ENCODE measurements at regions not wholly inside any gene's neighbourhood (a gene's known extent, or its start where the extent isn't known, plus 50 kb on each side); places are given as distances from the start of the nearest gene placed in this dataset.
"Not testable (repeated sequence)": the region's sequence is repeated elsewhere in the genome, so short reads cannot be mapped to it uniquely, and the experiment has no call there.

DNA sequence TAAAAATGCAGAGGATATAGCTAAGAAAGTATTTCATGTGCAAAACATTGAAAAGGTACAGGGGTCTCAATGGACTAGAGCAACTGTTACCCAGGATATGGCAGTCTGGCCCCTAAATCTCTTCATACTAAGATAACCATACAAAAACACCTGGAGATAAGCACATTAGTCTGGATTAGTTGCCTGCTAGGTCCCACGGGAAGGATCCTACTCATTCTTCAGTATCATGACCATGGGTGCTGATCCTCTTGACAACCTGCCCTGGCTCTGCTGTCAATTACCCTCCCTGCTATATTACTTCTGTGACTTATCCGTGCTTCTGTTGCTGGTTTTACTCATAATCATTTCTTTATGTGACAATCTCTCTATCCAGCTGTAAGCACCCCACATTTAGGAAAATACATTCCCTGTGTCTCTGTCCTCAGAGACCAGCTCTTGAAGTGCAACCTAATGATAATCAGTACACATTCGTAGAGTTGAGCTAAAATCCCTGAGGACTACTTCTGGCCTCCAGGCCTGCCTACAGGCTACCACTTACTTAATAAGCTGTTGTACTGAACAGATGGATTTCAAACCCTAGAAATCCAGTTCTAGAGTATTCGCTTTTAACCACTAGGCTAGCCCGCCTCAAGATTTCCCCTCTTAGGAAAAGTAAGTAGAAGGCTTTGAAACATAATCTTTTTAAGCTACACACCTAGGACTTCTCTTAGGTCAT, 190.5 kb upstream of the OR13F1 start:
- TF ChIP-seq, protein P1, sequence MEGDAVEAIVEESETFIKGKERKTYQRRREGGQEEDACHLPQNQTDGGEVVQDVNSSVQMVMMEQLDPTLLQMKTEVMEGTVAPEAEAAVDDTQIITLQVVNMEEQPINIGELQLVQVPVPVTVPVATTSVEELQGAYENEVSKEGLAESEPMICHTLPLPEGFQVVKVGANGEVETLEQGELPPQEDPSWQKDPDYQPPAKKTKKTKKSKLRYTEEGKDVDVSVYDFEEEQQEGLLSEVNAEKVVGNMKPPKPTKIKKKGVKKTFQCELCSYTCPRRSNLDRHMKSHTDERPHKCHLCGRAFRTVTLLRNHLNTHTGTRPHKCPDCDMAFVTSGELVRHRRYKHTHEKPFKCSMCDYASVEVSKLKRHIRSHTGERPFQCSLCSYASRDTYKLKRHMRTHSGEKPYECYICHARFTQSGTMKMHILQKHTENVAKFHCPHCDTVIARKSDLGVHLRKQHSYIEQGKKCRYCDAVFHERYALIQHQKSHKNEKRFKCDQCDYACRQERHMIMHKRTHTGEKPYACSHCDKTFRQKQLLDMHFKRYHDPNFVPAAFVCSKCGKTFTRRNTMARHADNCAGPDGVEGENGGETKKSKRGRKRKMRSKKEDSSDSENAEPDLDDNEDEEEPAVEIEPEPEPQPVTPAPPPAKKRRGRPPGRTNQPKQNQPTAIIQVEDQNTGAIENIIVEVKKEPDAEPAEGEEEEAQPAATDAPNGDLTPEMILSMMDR (IDR thresholded peaks at IDR 0.05; ENCODE audit: control insufficient read depth, extremely low read depth, insufficient read depth), result no peak
- DNase-seq (ENCODE audit: low read depth), result no peak
- H3K4me3 ChIP-seq (ENCODE audit: low read depth, low read length), result no peak overlapping the region

DNA sequence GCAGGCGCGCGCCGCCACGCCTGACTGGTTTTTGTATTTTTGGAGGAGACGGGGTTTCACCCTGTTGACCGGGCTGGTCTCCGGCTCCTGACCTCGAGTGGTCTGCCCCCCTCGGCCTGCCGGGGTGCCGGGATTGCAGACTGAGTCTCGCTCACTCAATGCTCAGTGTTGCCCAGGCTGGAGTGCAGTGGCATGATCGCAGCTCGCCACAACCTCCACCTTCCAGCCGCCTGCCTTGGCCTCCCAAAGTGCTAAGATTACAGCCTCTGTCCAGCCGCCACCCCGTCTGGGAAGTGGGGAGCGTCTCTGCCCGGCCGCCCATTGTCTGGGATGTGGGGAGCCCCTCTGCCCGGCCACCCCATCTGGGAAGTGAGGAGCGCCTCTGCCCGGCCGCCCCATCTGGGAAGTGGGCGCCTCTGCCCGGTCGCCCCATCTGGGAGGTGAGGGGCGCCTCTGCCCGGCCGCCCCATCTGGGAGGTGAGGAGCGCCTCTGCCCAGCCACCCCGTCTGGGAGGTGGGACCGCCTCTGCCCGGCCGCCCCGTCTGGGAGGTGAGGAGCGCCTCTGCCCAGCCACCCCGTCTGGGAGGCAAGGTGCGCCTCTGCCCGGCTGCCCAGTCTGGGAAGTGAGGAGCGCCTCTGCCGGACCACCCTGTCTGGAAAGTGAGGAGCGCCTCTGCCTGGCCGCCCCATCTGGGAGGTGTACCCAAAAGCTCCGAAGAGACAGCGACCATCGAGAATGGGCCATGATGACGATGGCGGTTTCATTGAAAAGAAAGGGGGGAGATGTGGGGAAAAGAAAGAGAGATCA, 187.7 kb upstream of the OR13F1 start:
- H3K4me3 ChIP-seq (ENCODE audit: low read depth, low read length); DNase-seq (ENCODE audit: low read depth): not testable (repeated sequence)

DNA sequence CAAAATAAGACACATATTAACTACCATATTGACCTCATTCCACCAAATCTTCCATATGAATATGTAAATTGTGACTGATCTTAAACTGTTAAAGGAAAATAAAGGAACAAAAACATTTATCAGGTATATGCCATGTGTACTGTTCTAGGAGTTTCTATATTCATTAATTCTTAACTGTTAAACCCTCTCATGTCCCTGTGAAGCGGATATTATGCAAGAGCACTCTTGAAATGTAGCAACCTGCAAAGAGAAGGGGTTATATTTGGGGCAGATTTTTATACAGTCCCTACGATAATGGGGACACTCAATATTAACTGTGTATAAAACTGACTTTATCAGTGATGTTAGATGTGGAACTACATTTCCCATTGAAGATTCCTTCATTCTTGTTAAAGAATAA, 184.9 kb upstream of the OR13F1 start:
- DNase-seq (ENCODE audit: low read depth), result no peak
- H3K4me3 ChIP-seq (ENCODE audit: low read depth, low read length), result no peak overlapping the region
- TF ChIP-seq, protein P1 (IDR thresholded peaks at IDR 0.05; ENCODE audit: control insufficient read depth, extremely low read depth, insufficient read depth), result no peak

DNA sequence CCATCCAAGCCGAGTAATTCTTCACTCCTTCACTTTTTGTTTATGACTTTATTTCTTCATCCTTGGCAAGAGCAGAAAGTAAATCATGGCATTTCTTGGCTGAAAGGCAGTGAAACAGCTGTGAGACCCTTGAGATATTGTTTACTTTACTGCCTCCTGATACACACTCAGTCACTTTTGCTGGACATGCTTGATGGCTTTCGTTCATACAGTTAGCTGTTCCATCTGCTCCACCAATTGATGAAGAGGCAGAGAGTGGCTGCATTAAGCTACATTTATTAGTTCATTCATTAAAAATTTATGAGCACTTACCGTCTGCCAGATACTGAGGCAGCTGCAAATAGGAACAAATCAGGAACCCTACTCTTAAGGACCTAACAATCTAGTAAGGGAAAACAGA, 184.4 kb upstream of the OR13F1 start:
- no peak overlapping the region for H3K4me3 ChIP-seq (ENCODE audit: low read depth, low read length)
- no peak for DNase-seq (ENCODE audit: low read depth)
- TF ChIP-seq, protein P1 (IDR thresholded peaks at IDR 0.05; ENCODE audit: control insufficient read depth, extremely low read depth, insufficient read depth), result no peak

DNA sequence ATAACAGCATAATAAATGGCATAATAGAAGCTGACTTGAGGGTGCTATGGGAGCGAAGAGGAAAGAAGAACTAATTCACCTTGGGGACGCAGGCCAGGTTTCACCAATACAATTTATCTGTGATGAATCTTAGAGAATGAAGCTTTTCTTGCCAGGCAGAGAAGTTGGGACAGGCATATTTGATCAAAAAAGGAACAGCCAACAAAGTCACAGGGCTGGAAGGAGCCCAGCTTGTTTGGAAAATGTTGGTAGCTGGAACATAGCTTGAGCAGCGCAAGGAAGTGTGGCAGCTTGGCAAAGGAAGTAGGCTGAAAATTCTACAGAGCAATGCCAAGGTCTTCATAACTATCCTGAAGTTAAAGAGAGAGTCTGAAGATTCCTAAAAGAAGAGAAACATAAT, 181.5 kb upstream of the OR13F1 start:
- TF ChIP-seq, protein P1 (IDR thresholded peaks at IDR 0.05; ENCODE audit: control insufficient read depth, extremely low read depth, insufficient read depth), result no peak
- DNase-seq (ENCODE audit: low read depth), result no peak
- no peak overlapping the region for H3K4me3 ChIP-seq (ENCODE audit: low read depth, low read length)

DNA sequence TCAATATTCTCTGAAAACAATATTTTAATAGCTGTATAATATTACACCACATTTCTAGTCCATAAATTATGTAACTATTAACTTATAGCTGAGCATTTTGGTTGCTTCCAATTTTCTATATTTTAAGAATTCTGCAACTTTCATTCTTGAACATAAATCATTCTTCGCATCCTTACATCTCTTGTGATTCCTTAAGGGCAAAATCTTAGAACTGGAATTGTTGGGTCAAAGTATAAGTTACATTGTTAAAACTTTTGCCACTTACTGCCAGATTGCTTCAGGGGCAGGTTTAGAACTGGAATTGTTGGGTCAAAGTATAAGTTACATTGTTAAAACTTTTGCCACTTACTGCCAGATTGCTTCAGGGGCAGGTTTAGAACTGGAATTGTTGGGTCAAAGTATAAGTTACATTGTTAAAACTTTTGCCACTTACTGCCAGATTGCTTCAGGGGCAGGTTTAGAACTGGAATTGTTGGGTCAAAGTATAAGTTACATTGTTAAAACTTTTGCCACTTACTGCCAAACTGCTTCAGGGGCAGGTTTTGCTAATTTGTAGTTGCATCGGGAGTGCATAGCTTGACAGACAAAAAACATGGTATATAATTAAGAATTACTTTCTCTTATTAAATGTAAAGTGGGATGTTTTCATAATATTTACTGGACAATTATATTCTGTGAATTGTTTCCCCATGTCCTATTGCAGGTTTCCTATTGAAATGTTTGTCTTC, 179.9 kb upstream of the OR13F1 start:
- not testable (repeated sequence) for DNase-seq (ENCODE audit: low read depth); H3K4me3 ChIP-seq (ENCODE audit: low read depth, low read length)

DNA sequence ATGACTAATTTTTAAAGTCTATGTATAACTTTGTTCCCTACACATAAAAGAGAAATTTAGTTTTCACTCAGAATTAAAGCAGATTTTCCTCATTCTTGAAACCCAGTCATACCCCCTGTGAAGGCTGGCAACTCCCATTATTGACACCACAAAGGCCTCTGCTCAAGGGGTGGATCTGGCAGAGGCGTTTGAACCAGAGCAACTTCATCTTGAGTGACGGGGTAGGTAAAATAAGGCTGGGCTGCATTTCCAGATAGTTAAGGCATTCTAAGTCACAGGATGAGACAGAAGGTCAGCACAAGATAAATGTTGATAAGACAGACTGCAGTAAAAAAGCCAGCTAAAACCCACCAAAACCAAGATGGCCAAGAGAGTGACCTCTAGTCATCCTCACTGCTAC, 177.2 kb upstream of the OR13F1 start:
- TF ChIP-seq, protein P1 (IDR thresholded peaks at IDR 0.05; ENCODE audit: control insufficient read depth, extremely low read depth, insufficient read depth), result no peak
- H3K4me3 ChIP-seq (ENCODE audit: low read depth, low read length), result no peak overlapping the region
- DNase-seq (ENCODE audit: low read depth), result no peak

Measured in LNCaP clone FGC (cell line).